ENCODE measurements at regions not wholly inside any gene's neighbourhood (a gene's known extent, or its start where the extent isn't known, plus 50 kb on each side); places are given as distances from the start of the nearest gene placed in this dataset.
A peak's percentile ranks its signal among the peaks of the same experiment; 100 is the strongest.

DNA sequence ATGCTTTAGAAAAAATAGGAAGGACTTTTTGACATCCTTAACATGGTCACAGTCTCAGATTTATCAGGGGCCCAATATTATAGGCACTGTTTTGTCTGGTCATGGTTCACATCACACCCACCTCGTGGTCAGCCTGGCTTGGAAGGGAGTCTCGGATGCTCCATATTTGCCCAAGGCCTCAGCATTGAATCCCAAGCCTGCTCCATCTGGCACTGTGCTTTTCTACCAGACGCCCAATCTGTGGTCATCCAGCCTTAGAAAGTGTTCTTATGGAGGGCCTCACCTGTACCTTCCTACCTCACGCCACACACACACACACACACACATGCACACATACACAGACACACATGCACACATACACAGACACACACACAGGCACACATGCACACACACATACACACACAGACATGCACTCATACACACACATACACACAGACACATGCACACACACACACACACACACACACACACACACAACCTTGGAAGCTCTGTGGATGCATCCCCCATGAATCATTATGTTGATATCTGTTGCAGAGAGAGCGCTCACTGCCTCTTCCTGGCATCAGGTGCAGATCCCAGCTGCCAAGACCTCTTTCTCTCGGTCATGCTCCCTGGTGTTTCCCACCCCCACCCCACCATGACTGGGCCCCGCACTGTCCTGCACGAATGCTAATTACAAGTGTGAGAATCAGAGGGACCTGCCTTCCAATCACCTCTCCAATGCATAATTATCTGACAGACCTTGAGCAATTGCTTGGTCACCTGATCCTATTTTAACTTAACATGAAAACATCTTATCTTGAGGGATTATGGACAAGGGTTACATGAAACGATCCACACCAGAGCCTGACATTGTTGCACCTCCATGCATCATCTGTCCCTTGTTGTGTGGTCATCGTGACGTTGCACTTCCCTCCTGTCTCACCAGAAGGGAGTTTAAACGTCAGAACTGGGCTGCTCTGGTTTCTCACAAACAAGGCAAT lies 122.7 kb upstream of the TMEM72 start:
- DNase-seq, result no peak

DNA sequence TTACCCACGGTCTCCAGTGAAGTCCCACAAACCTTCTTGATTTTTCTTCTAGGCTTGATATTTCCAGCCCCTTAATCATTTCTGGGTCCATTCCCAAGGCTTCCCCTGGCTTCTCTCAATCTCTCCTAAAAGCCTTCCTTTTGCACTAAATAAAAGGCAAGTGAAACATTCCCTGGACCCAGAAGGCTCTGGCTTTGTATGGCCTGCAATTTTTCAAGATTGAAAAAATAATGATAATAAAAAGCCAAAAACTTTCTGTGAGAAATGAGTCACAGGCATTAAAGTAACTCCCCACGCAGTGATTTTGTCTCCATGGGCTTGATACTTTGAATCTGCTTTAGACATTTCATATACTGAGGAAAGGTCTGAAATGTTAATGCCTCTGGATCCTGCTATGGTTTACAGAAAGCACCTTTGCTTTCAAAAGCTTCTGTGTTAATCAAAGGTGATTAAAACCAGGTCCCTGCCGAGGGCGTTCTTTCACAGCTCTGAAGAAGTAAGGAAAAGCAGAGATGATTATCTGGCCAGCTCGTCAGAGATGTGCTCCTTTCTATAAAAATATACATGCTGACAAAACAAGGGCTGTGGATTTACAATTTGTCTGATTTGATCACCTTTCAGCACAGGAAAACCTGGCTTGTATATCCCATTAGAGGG lies 118.9 kb upstream of the TMEM72 start:
- DNase-seq, result no peak

DNA sequence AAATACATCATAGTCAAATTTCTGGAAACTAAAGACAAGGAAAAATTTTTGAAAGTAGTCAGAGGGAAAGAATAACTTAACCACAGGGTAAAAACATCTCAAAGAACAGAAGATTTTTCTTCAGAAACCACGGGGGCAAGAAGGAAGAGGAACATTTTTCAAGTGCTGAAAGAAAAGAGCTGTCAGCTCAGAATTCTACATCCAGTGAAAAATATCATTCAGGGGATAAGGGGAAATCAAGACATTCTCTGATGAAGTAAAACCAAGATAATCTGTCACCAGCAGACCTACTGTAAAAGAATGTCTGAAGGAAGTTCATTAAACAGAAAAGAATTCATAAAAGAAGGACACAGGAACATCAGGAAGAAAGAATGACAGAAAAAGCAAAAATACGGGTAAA lies 111.2 kb upstream of the TMEM72 start:
- DNase-seq, result no peak

DNA sequence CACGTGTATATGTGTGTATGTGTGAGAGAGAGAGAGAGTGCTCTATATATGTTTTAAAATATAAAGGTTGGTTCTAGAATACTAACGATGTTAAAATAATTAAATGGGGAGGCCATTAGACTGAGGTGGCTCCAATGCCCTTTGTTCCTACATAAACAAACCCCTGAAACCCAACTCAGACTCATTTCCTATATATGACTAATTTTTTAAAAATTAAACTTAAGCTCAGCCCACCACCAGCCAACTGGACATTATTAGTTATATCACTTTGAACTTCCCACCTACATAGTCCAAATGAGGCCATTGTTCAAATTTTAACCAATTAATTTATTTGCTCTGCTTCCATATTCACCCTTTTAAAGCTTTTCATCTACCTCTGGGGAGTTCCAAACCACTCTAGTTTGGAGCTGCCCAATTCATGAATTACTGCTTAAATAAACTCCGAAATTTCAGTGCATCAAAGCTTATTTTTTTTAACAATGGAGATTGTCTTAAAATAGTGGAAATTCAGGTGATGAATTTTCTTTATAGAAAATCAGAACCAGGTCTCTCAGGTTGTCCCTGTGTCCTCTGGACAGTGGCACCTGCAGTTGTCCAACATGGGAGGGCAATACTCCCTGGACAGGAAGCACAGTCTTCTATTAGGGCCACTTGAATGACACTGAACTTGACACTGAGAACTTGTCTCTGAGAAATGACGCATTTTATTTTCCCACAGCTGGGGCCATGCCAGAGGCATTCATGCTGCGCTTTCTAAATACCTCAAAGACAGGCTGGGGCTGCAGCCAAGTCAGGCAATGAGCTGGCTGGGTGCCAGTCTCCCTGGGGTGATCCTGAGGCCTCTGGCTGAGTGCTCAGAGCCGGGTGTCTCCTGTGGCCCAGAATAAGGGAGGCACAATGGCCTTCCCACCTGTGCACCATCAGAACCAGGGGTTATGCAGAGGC lies 109.5 kb upstream of the TMEM72 start:
- peak; percentile 63 for DNase-seq

- no peak for DNase-seq
These were observed 107.3 kb upstream of the TMEM72 start for GRCh38 chr10:44803862-44804261.

DNA sequence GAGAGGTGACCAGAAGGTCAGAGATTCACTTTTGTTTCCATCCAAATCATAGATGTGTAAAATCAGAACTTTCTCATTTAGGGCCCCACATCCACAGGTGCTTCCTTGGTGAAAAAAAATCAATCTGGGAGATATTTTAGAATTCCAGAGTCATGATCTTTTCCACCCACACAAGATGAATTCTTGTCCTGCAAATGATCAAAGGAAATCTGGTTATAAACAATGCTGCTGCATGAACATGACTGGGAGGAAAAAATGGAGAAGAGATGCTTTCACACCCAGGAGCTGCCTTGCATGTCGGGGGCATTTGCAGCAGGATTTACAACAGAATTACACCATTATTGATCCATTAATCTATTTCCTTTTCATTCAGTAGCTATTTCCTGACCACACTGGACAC lies 106.5 kb upstream of the TMEM72 start:
- DNase-seq, result no peak

GRCh38 chr10:44805466-44806210 lies 105.5 kb upstream of the TMEM72 start:
- no peak for DNase-seq

- DNase-seq, result no peak
These were observed 104.2 kb upstream of the TMEM72 start for GRCh38 chr10:44806950-44807349.

DNA sequence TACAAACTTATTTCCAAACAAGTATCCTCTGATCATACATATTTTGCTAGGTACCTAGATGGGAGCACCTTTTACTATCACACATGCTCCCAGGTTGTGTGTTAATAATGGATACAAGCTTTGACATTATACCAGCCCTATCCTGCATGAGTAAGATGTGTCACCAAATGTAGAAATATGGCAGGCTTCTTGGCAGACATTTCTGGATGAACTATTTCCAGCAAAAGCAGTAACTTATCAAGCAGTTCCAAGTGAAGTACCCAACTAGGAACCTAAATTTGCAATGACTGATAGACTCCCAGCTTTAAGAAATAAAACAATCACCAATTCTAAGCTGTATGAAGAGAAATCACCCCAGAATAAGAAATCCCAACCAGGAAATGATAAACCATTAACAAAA lies 103.7 kb upstream of the TMEM72 start:
- no peak for DNase-seq

GRCh38 chr10:44809647-44810046 lies 101.5 kb upstream of the TMEM72 start:
- no peak for DNase-seq

DNA sequence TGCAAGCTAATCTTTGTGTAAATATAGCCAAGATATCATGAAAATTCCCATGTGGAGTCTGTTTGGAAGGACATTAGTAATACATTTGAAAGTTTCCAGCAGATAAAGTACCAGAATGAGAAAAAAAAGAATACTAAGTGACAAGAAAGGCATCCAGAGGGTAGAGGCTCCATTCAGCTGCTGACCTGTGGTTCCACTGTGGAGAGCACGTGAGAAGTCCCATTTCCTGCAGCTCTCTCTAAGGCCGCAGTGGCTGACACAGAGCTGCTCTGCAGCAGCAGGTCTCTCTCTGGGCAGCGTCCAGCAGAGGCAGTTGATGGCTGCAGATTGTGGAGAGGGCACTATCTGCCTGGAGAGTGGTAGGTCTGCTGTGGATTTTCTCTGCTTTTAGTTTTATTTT lies 100.1 kb upstream of the TMEM72 start:
- no peak for DNase-seq

- DNase-seq, result no peak
These were observed 97.9 kb upstream of the TMEM72 start for GRCh38 chr10:44813201-44813600.

DNA sequence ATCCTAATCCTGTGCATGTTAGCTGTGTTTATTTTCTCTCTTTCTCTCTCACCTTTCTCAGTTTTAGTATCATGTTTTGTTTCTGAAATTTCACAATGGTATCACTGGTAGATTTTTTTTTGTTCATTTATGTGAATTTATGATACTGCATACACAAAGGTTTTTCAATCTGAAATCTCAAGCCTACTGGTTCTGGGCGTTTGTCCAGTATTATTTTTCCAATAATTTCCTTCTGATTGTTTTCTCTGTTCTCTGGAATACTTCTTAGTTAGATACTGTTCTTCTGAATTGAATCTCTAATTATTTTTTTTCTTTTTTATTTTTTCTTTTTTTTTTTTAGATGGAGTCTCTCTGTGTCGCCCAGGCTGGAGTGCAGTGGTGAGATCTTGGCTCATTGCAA lies 96.2 kb upstream of the TMEM72 start:
- DNase-seq, result no peak

DNA sequence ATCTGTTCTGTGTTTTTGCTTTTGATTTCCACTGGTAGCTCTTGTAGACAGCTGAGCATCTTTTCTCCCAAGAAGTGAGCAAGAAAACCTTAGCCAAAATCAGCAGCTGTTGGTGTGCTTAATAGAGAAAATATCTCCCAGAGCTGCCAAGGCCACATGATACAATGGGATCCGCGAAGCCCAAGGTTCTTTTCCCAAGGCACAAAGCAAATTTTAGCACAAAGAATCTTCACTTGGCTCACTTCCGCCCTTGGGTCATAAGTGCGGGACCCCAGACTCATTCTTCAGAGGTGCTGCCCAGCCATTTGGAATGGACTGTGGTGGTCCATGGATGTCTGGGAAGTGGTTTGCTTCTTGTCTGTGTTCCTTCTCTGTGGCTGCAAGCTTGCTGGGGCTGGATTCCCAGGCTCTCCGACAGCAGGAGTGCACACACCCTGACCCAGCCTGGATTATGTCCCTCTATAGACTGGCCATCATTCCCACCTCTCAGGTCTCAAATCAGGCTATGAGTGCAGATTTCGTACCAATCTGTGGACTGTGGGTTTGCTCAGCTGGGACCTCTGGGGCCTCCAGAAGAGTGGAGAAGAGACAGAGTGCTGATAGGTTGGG lies 93.0 kb upstream of the TMEM72 start:
- no peak for DNase-seq

- no peak for DNase-seq
These were observed 92.4 kb upstream of the TMEM72 start for GRCh38 chr10:44818701-44819127.

- DNase-seq, result no peak
These were observed 91.0 kb upstream of the TMEM72 start for GRCh38 chr10:44820094-44820493.

DNA sequence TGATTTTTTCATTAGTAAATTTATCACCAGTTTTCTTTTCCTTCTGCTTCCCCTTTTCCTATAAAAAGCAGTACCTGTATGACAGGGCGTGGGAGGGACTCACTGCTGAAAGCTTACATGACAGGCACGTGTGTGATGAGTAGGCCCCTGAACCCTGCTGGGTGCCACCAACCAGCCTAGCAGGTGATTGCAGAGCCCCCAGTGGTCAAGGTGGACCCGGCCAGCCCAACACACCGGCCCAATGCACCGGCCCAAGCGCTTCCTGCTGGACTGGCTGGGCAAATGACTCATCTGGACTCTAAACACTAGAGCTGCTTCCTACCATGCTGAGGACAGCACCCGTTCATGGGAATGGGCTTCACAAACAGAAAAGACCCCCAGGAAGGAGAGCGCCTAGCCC lies 89.8 kb upstream of the TMEM72 start:
- no peak for DNase-seq

DNA sequence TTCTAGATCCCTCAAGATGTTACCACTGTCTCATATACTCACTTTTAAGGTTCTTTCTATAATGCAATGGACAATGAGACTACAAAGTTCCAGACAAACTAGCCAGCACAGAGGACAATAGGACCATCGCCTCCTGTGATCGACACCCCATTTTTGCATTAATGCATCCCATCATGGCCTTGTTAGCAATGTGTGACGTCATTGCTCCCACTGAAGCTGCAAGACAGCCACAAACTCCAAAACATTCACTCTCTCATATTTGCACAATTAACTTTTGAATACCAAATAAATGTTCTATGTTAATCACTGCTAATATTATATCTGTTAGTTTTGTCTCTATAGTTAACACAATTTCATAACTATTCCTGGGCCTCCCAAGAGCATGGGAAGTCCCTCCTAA lies 88.8 kb upstream of the TMEM72 start:
- DNase-seq, result no peak

- no peak for DNase-seq
These were observed 88.2 kb upstream of the TMEM72 start for GRCh38 chr10:44822966-44823365.

GRCh38 chr10:44824607-44825006 lies 86.5 kb upstream of the TMEM72 start:
- DNase-seq, result no peak

DNA sequence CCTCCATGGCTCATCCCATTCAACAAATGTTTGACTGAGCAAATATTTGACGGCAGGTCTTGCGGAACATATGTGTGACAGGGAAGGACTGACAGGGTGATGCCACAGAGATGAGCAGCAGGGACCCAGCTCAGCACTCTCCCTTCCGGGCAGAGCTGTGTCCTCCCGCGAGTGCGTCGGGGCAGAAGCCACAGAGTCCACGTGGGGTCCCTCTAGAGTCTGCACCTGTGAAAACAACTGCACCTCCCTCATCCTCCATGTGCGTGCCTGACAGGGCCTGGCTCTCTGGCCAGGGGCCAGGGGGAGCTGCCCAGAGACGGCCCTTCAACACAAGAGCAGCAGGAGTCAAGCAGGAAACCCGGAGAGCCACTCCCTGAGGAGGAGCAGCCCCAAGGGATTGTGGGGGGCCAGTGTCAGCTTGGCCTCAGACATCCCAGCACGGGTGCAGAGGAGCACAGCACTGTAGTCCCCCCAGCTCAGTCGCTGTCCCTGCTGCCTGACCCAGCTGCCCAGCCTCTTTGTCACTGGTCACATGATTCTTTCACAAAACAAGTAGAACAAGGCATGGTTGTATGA lies 83.6 kb upstream of the TMEM72 start:
- DNase-seq, result no peak

All from COR-L47 (cell line).